Endothelial cell of umbilical vein (primary cell): ENCODE measurements at regions not wholly inside any gene's neighbourhood (a gene's known extent, or its start where the extent isn't known, plus 50 kb on each side); places are given as distances from the start of the nearest gene placed in this dataset.

Experiments used
- BruUV-seq: library from RNA; stranded (reverse); fragments of 400-500 nt; replicated peaks from 2 replicates; lab custom pipeline; 2021; lab: Mats Ljungman, UMichigan
- CTCF ChIA-PET: fragments of 300-600, 350-600 bp; sonication (Branson Sonifier 250); formaldehyde crosslinking; loops from one replicate; lab custom pipeline; 2021; ENCODE audit warnings: antibody characterized with exemption, inconsistent platforms; lab: Charles Lee
- POLR2A ChIA-PET: fragments of 300-600, 350-600 bp; sonication (Branson Sonifier 250); formaldehyde crosslinking; loops from one replicate; lab custom pipeline; 2021; ENCODE audit warnings: antibody characterized with exemption, inconsistent platforms; lab: Charles Lee
- DNase-seq: peaks from one replicate; pipeline ENCODE4 v3.0.0-alpha.2; 2011; ENCODE audit warnings: low read depth, low spot score
- FAIRE-seq: peaks from 2 replicates; lab custom pipeline; 2011; peaks lifted over from hg19 to GRCh38; lab: Jason Lieb, UNC
- H2AFZ ChIP-seq: 2 replicates; pipeline ENCODE4 v1.6.0; 2012; ENCODE audit warnings: low read depth, low read length, control low read depth, inconsistent platforms
- H3K27ac ChIP-seq: 2 replicates; pipeline ENCODE4 v1.5.1; 2011; ENCODE audit warnings: low read depth, mild to moderate bottlenecking, control low read depth, low read length, moderate library complexity; ENCODE audit not compliant: insufficient read depth
- H3K27me3 ChIP-seq, 2 experiments: 2 replicates each; pipeline versions ENCODE4 v1.6.0 to v1.6.1; 2011; ENCODE audit warnings: low read length in 2 of 2, mixed read lengths in 1 of 2; ENCODE audit not compliant: control insufficient read depth in 2 of 2, insufficient read depth in 2 of 2
- H3K36me3 ChIP-seq, 2 experiments: 2 replicates in 1 of 2; 3 replicates in 1 of 2; pipeline ENCODE4 v1.5.1; 2011; ENCODE audit warnings: low read length in 2 of 2, mild to moderate bottlenecking in 1 of 2, moderate library complexity in 1 of 2; ENCODE audit not compliant: control insufficient read depth in 2 of 2, insufficient read depth in 2 of 2; ENCODE audit errors: extremely low read depth in 1 of 2
- H3K4me1 ChIP-seq: 3 replicates; pipeline ENCODE4 v1.5.1; 2011; ENCODE audit warnings: mild to moderate bottlenecking, low read length; ENCODE audit not compliant: control insufficient read depth, insufficient read depth; ENCODE audit errors: extremely low read depth
- H3K4me2 ChIP-seq: 2 replicates; pipeline ENCODE4 v1.6.1; 2011; ENCODE audit warnings: low read length, control low read depth, mixed read lengths; ENCODE audit not compliant: insufficient read depth
- H3K4me3 ChIP-seq, 3 experiments: fragments of 200-600 bp in 1 of 3; sonication (generic), shearing (Covaris generic) in 1 of 3; replicated peaks in 1 of 3; 2 replicates each; pipeline ENCODE4 v1.5.1; 2011 to 2016; ENCODE audit warnings: control low read depth in 3 of 3, low read length in 3 of 3, mild to moderate bottlenecking in 2 of 3, inconsistent platforms in 1 of 3, low read depth in 1 of 3, moderate library complexity in 1 of 3; ENCODE audit not compliant: insufficient read depth in 1 of 3
- H3K79me2 ChIP-seq: 2 replicates; pipeline ENCODE4 v1.6.0; 2012; ENCODE audit warnings: low read length, inconsistent platforms; ENCODE audit not compliant: control insufficient read depth, insufficient read depth
- H3K9ac ChIP-seq: replicated peaks from 2 replicates; pipeline ENCODE3; 2011; ENCODE audit warnings: low read length, control low read depth; ENCODE audit not compliant: insufficient read depth; ENCODE audit errors: extremely low read depth
- H3K9me1 ChIP-seq: replicated peaks from 3 replicates; pipeline ENCODE4 v1.6.0; 2011; ENCODE audit warnings: mild to moderate bottlenecking, low read length; ENCODE audit not compliant: control insufficient read depth, insufficient read depth; ENCODE audit errors: extremely low read depth
- H3K9me3 ChIP-seq: replicated peaks from 2 replicates; pipeline ENCODE4 v1.5.1; 2012; ENCODE audit warnings: low read length, inconsistent platforms; ENCODE audit not compliant: control insufficient read depth, insufficient read depth
- H4K20me1 ChIP-seq: replicated peaks from 2 replicates; pipeline ENCODE3; 2011; ENCODE audit warnings: mild to moderate bottlenecking, low read length; ENCODE audit not compliant: control insufficient read depth, insufficient read depth; ENCODE audit errors: extremely low read depth
- FOS ChIP-seq: IDR thresholded peaks from 2 replicates; pipeline ENCODE4 v1.6.1; 2011; ENCODE audit warnings: mild to moderate bottlenecking, low read length, moderate library complexity, borderline replicate concordance; ENCODE audit not compliant: insufficient read depth
- GATA2 ChIP-seq: IDR thresholded peaks from 2 replicates; pipeline ENCODE4 v1.7.0; 2011; ENCODE audit warnings: low read depth, mild to moderate bottlenecking, moderate library complexity, mixed read lengths, low read length; ENCODE audit not compliant: insufficient read length, insufficient read depth
- JUN ChIP-seq: IDR thresholded peaks from 2 replicates; pipeline ENCODE4 v1.6.1; 2011; ENCODE audit warnings: borderline replicate concordance, low read depth; ENCODE audit not compliant: insufficient read length, insufficient read depth
- MAX ChIP-seq: IDR thresholded peaks from 2 replicates; pipeline ENCODE4 v1.6.1; 2011; ENCODE audit not compliant: insufficient read depth, insufficient read length
- MYC ChIP-seq: IDR thresholded peaks from one replicate; pipeline ENCODE4 v1.6.1; 2011; ENCODE audit warnings: mild to moderate bottlenecking, low read depth, low read length
- POLR2A ChIP-seq: IDR thresholded peaks from 2 replicates; pipeline ENCODE4 v1.6.1; 2012; ENCODE audit warnings: low read depth, mild to moderate bottlenecking, control low read depth, low read length
- POLR2AphosphoS5 ChIP-seq: IDR thresholded peaks from 2 replicates; pipeline ENCODE4 v1.6.1; 2012; ENCODE audit warnings: low read depth, mild to moderate bottlenecking, control low read depth, low read length, moderate library complexity; ENCODE audit not compliant: insufficient read depth
- dilution Hi-C: fragments of 300-500 bp; cut with MboI; formaldehyde crosslinking; loops from one replicate; pipeline ENCODE4 v1.15.0; 2019; ENCODE audit warnings: low sequenced_read_pairs; ENCODE audit not compliant: extremely low pct_ligation_motif_present
- intact Hi-C: fragments of 100-400 bp; cut with micrococcal nuclease; formaldehyde crosslinking; loops from one replicate; pipeline ENCODE4 v1.10.0; 2022
- TF ChIP-seq, protein P1 (sequence below), 2 donors: IDR thresholded peaks; 1 replicate in 1 of 2; 2 replicates in 1 of 2; pipeline ENCODE4 v1.5.1; 2011; ENCODE audit warnings: low read length in 2 of 2, mild to moderate bottlenecking in 2 of 2, moderate library complexity in 2 of 2, control low read depth in 1 of 2, inconsistent platforms in 1 of 2, low read depth in 1 of 2; ENCODE audit not compliant: insufficient read depth in 1 of 2; ENCODE audit errors: extremely low read depth in 1 of 2

DNA sequence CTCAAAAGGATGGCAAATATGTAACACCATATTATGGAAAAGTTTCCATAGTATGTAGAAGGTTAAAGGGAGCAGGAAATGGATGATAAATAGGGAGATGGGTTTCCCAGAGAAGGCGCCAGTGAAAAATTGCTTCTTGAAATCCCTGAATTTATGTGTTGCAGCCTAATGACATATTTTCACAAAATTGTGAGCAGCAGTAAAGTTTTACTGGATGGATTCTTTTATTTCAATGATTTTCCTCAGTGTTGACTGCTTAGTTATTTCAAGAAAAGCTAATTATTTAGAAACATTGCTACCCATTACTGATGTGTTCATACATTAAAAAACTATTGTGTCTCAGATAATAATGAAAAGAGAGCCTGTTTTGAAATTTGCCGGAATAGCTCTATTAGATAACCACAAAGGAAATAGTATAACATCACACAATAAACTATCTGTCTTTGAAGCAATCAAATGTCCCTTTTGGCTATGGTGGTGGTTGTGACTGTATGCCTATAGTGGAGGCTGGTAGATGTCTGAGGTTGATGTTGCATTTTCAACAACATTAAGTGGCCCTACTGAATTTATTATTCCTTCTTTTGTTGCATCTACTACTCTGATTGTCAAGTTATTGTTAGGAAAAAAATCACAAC lies 169.9 kb upstream of the HAND2 start:
- CTCF ChIA-PET = no interaction called here
- POLR2A ChIA-PET = no interaction called here
- BruUV-seq = no TSS peak
- Histone ChIP-seq H3K9me1 (no peaks in the 10 kb centered on the region), H3K4me2 (no peak overlapping the region), H3K79me2 (no peaks in the 10 kb centered on the region), H4K20me1 (no peaks in the 10 kb centered on the region), H3K27me3 (no peaks in the 10 kb centered on the region), H3K4me3 (no peak overlapping the region), H3K9ac (no peak overlapping the region), H3K4me1 (no peaks in the 10 kb centered on the region), H3K27ac (no peak overlapping the region), H3K36me3 (no peaks in the 10 kb centered on the region), H3K9me3 (no peaks in the 10 kb centered on the region), H2AFZ (no peak overlapping the region)
- FAIRE-seq (no peak), DNase-seq (no peak)
- no peak for TF ChIP-seq MYC
- TF ChIP-seq, protein P1, sequence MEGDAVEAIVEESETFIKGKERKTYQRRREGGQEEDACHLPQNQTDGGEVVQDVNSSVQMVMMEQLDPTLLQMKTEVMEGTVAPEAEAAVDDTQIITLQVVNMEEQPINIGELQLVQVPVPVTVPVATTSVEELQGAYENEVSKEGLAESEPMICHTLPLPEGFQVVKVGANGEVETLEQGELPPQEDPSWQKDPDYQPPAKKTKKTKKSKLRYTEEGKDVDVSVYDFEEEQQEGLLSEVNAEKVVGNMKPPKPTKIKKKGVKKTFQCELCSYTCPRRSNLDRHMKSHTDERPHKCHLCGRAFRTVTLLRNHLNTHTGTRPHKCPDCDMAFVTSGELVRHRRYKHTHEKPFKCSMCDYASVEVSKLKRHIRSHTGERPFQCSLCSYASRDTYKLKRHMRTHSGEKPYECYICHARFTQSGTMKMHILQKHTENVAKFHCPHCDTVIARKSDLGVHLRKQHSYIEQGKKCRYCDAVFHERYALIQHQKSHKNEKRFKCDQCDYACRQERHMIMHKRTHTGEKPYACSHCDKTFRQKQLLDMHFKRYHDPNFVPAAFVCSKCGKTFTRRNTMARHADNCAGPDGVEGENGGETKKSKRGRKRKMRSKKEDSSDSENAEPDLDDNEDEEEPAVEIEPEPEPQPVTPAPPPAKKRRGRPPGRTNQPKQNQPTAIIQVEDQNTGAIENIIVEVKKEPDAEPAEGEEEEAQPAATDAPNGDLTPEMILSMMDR (IDR thresholded peaks at IDR 0.05; ENCODE audit: extremely low read depth in 1 of 2, insufficient read depth in 1 of 2, low read depth in 1 of 2, low read length in 2 of 2) = no peak
- TF ChIP-seq GATA2 = no peak
- TF ChIP-seq POLR2A = no peak
- TF ChIP-seq JUN = no peak
- TF ChIP-seq FOS = no peak
- no peak for TF ChIP-seq POLR2AphosphoS5
- no peak for TF ChIP-seq MAX
- intact Hi-C loops (no loop called here), dilution Hi-C loops (no loop called here)
